ENCODE measurements at regions not wholly inside any gene's neighbourhood (a gene's known extent, or its start where the extent isn't known, plus 50 kb on each side); places are given as distances from the start of the nearest gene placed in this dataset.

DNA sequence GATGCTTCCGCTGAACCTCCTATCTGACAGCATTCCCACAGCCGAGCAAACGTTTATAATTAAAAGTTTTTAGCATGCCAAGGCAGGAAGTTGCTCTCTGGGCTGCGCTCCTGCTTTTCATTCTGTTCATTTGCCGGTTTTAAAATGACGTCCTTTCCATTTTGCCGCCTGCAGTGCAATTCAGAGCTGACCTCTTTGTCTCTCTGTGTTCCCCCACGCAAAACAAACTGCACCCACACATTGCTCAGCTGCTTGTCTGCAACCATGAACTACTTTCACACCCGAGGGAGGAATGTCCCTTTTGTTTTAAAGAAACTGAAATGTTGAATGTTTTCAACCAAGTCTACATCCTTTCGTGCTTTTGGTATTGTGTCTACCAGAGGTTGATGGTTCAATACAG is 416.5 kb downstream of the EFNB2 start:
- no peak for TF ChIP-seq ZBTB7A (IDR thresholded peaks at IDR 0.05; ENCODE audit: low read depth)
- no peak for TF ChIP-seq CEBPB (IDR thresholded peaks at IDR 0.05)
- no peak for TF ChIP-seq EP300 (IDR thresholded peaks at IDR 0.05; ENCODE audit: borderline replicate concordance)
- no peak for TF ChIP-seq CREB1 (IDR thresholded peaks at IDR 0.05; ENCODE audit: low read depth)
- TF ChIP-seq, protein P1, sequence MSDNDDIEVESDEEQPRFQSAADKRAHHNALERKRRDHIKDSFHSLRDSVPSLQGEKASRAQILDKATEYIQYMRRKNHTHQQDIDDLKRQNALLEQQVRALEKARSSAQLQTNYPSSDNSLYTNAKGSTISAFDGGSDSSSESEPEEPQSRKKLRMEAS (IDR thresholded peaks at IDR 0.05) = no peak
- no peak for TF ChIP-seq EGR1 (IDR thresholded peaks at IDR 0.05)
- TF ChIP-seq, protein P2, sequence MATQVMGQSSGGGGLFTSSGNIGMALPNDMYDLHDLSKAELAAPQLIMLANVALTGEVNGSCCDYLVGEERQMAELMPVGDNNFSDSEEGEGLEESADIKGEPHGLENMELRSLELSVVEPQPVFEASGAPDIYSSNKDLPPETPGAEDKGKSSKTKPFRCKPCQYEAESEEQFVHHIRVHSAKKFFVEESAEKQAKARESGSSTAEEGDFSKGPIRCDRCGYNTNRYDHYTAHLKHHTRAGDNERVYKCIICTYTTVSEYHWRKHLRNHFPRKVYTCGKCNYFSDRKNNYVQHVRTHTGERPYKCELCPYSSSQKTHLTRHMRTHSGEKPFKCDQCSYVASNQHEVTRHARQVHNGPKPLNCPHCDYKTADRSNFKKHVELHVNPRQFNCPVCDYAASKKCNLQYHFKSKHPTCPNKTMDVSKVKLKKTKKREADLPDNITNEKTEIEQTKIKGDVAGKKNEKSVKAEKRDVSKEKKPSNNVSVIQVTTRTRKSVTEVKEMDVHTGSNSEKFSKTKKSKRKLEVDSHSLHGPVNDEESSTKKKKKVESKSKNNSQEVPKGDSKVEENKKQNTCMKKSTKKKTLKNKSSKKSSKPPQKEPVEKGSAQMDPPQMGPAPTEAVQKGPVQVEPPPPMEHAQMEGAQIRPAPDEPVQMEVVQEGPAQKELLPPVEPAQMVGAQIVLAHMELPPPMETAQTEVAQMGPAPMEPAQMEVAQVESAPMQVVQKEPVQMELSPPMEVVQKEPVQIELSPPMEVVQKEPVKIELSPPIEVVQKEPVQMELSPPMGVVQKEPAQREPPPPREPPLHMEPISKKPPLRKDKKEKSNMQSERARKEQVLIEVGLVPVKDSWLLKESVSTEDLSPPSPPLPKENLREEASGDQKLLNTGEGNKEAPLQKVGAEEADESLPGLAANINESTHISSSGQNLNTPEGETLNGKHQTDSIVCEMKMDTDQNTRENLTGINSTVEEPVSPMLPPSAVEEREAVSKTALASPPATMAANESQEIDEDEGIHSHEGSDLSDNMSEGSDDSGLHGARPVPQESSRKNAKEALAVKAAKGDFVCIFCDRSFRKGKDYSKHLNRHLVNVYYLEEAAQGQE (IDR thresholded peaks at IDR 0.05; ENCODE audit: low read depth) = no peak
- no peak for TF ChIP-seq TAF1 (IDR thresholded peaks at IDR 0.05; ENCODE audit: low read depth)
- TF ChIP-seq RAD21 (IDR thresholded peaks at IDR 0.05; ENCODE audit: low read depth) = no peak
- TF ChIP-seq, protein P3, sequence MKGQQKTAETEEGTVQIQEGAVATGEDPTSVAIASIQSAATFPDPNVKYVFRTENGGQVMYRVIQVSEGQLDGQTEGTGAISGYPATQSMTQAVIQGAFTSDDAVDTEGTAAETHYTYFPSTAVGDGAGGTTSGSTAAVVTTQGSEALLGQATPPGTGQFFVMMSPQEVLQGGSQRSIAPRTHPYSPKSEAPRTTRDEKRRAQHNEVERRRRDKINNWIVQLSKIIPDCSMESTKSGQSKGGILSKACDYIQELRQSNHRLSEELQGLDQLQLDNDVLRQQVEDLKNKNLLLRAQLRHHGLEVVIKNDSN (IDR thresholded peaks at IDR 0.05) = no peak
